ENCODE measurements at regions not wholly inside any gene's neighbourhood (a gene's known extent, or its start where the extent isn't known, plus 50 kb on each side); places are given as distances from the start of the nearest gene placed in this dataset.

GRCh38 chr14:31926652-31927347 is 150.3 kb upstream of the ARHGAP5 start:
- ATAC-seq: peak; percentile 58
- TF ChIP-seq RARB (CRISPR knock-in tag; IDR thresholded peaks at IDR 0.05) (no peak), ZNF565 (CRISPR knock-in tag; conservative IDR thresholded peaks at IDR 0.05; ENCODE audit: low read depth) (no peak), GLIS3 (CRISPR knock-in tag; IDR thresholded peaks at IDR 0.05) (no peak), ZNF70 (CRISPR knock-in tag; IDR thresholded peaks at IDR 0.05) (no peak), ZFP30 (CRISPR knock-in tag; IDR thresholded peaks at IDR 0.05) (no peak), SNAI2 (CRISPR knock-in tag; IDR thresholded peaks at IDR 0.05) (no peak), TCF4 (CRISPR knock-in tag; IDR thresholded peaks at IDR 0.05; ENCODE audit: borderline replicate concordance) (no peak), TOX (CRISPR knock-in tag; IDR thresholded peaks at IDR 0.05; ENCODE audit: borderline replicate concordance) (no peak), PATZ1 (CRISPR knock-in tag; IDR thresholded peaks at IDR 0.05; ENCODE audit: borderline replicate concordance) (no peak), ZFP3 (CRISPR knock-in tag; IDR thresholded peaks at IDR 0.05) (no peak), PPARA (CRISPR knock-in tag; IDR thresholded peaks at IDR 0.05; ENCODE audit: borderline replicate concordance) (no peak), OSR1 (CRISPR knock-in tag; IDR thresholded peaks at IDR 0.05) (no peak), ARNTL (CRISPR knock-in tag; IDR thresholded peaks at IDR 0.05; ENCODE audit: borderline replicate concordance, low read depth) (no peak), ZNF8 (CRISPR knock-in tag; IDR thresholded peaks at IDR 0.05) (no peak), ESRRG (CRISPR knock-in tag; IDR thresholded peaks at IDR 0.05) (no peak), BACH2 (CRISPR knock-in tag; IDR thresholded peaks at IDR 0.05; ENCODE audit: borderline replicate concordance) (no peak), POU6F1 (CRISPR knock-in tag; IDR thresholded peaks at IDR 0.05; ENCODE audit: borderline replicate concordance, low read depth) (no peak), CSDC2 (CRISPR knock-in tag; IDR thresholded peaks at IDR 0.05) (no peak)
- TF ChIP-seq, protein P1, sequence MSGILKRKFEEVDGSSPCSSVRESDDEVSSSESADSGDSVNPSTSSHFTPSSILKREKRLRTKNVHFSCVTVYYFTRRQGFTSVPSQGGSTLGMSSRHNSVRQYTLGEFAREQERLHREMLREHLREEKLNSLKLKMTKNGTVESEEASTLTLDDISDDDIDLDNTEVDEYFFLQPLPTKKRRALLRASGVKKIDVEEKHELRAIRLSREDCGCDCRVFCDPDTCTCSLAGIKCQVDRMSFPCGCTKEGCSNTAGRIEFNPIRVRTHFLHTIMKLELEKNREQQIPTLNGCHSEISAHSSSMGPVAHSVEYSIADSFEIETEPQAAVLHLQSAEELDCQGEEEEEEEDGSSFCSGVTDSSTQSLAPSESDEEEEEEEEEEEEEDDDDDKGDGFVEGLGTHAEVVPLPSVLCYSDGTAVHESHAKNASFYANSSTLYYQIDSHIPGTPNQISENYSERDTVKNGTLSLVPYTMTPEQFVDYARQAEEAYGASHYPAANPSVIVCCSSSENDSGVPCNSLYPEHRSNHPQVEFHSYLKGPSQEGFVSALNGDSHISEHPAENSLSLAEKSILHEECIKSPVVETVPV (CRISPR knock-in tag; IDR thresholded peaks at IDR 0.05): no peak

DNA sequence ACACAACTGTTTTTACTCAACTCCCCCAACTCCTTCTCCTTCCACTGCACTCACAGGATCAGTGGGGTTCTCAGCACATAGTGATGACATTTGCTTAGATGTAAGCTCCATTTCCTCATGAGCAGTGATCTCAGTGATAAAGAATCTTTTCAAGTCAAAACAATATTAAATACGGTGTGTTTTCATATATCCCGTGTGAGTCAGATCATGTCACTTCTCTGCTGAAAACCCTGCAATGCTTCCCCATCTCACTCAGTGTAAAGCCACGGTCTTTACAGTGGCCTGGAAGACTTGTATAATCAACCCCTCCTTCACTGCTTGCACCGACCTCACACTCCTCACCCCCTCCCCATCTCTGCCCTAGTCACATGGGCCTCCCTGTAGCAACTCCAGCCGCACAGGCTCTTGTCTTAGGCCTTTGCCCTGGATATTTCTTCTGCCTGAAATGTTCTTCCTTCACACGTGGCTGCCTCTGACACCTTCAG is 149.7 kb upstream of the ARHGAP5 start:
- peak; percentile 93 for ATAC-seq
- TF ChIP-seq ISL1 (CRISPR knock-in tag; IDR thresholded peaks at IDR 0.05) (peak; percentile 77), BACH2 (CRISPR knock-in tag; IDR thresholded peaks at IDR 0.05; ENCODE audit: borderline replicate concordance) (no peak), ZFP30 (CRISPR knock-in tag; IDR thresholded peaks at IDR 0.05) (no peak), CSDC2 (CRISPR knock-in tag; IDR thresholded peaks at IDR 0.05) (0 out of 2 replicates have a peak, but pooled peaks have one; percentile 6), ZNF565 (CRISPR knock-in tag; conservative IDR thresholded peaks at IDR 0.05; ENCODE audit: low read depth) (no peak)

DNA sequence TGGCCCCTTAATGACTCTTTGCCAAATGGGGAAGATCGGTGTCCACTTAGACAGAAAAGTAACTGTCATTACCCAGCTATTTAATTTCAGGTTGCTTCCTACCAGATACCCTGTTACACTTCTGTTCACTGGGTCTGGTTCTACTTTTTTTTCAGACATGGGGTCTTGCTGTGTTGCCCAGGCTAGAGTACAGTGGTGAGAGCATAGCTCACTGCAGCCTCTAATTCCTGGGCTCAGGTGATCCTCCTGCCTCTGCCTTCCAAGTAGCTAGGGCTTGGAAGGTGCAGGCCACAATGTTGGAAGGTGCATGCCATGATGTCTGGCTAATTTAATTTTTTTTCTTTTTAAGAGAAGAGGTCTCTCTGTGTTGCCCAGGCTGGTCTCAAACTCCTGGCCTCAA is 147.0 kb upstream of the ARHGAP5 start:
- TF ChIP-seq TSHZ2 (CRISPR knock-in tag; IDR thresholded peaks at IDR 0.05): no peak
- no peak for ATAC-seq
